Activated CD4-positive, alpha-beta T cell treated with anti-CD3 and anti-CD28 coated beads, Interleukin-2, amount 10 ng/mL, durations not matched to agents 24 days and 14 days (primary cell): ENCODE measurements at regions not wholly inside any gene's neighbourhood (a gene's known extent, or its start where the extent isn't known, plus 50 kb on each side); places are given as distances from the start of the nearest gene placed in this dataset.
A peak's percentile ranks its signal among the peaks of the same experiment; 100 is the strongest.
"Not testable (repeated sequence)": the region's sequence is repeated elsewhere in the genome, so short reads cannot be mapped to it uniquely, and the experiment has no call there.

Source experiments
- DNase-seq: peaks from one replicate; pipeline ENCODE4 v3.0.0; 2022
- H3K27ac Mint-ChIP-seq: one replicate; pipeline ENCODE4 v1.8.0; 2022; ENCODE audit warnings: mild to moderate bottlenecking, mixed read lengths
- H3K27me3 Mint-ChIP-seq: one replicate; pipeline ENCODE4 v1.8.0; 2022; ENCODE audit warnings: mixed read lengths
- H3K36me3 Mint-ChIP-seq: one replicate; pipeline ENCODE4 v1.8.0; 2022; ENCODE audit warnings: low read depth, mild to moderate bottlenecking, mixed read lengths
- H3K4me1 Mint-ChIP-seq: one replicate; pipeline ENCODE4 v1.8.0; 2021; ENCODE audit warnings: mixed read lengths
- H3K4me3 Mint-ChIP-seq: one replicate; pipeline ENCODE4 v1.8.0; 2022; ENCODE audit warnings: mild to moderate bottlenecking, moderate library complexity, mixed read lengths
- H3K9me3 Mint-ChIP-seq: one replicate; pipeline ENCODE4 v1.8.0; 2021; ENCODE audit warnings: mixed read lengths
- intact Hi-C: fragments of 100-400 bp; cut with micrococcal nuclease; formaldehyde crosslinking; loops from one replicate; pipeline ENCODE4 v1.15.1; 2023

DNA sequence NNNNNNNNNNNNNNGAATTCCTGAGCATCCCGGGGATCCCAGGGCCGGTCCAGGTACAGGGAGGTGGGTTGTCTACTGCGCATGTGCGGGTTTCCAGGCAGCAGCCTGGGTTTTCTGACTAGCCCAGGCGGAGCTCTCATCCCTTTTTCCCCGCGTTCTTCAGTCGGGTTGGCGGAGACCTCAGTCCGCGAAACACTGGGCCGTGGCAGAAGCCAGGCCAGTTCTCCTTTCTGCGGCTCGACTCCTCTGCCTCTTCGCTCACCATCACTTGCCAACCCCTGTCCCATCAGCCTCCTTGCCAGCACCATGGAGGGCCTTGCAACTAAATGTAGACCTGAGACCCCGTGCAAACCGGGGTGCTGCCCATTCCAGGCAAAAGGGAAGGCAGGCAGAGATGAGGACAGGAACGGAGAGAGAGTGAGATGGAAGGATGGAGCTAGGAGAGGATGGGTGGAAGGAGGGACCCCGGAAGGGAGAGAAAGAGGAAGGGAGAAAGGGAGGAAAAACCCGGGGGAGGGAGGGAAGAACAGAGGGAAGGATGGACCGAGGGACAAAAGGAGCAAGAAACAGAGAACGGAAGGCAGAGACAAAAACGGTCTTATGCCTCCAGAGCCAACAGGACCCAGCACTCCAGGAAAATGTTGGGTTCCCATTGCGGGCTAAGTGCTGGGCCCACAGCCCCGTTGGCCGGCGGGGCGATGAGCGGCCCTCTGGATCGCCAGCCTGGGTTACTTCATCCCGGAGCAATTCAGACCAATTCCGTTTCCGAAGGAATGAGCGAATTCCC, 445.4 kb upstream of the DEFB115 start:
- peak; percentile 69 for DNase-seq
- Mint-ChIP-seq H3K36me3 (peaks cover 9% of the 10 kb centered on the region), H3K27me3 (peaks cover 7% of the 10 kb centered on the region), H3K4me1 (no peaks in the 10 kb centered on the region), H3K27ac (no peak overlapping the region), H3K9me3 (peaks cover 13% of the 10 kb centered on the region), H3K4me3 (no peak overlapping the region)
- intact Hi-C loops = no loop called here

DNA sequence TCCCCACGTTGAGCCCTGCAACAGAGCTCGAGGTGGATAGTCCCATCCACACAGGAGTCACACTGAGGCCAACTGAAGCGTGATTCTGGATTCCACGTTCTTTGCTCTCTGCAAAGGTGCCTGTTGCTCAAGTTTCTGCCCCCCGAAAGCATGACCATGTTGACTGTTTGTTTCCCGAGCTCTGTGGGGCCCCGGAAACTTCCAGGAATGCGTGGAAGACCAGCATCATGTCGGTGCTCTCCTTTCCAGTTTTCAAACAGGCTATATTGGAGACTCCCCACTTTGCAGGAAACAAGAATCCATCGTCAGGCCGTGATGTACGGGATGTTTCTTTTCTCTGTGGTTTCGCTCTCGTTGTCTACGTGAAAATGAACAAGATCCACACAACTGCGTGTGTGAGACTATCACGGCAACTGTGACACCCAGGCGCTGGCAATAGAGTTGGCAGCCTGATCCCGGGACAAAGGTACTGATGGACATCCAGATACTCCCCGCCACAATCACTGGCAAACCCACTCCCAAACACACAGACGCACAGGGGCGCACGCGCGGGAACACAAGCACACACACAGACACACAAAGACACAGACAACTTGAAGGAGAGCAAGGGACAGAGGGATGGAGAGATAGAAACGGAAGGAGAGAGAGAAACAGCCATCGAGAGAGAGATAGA, 444.6 kb upstream of the DEFB115 start:
- Mint-ChIP-seq H3K4me3 (no peak overlapping the region), H3K9me3 (peaks cover 13% of the 10 kb centered on the region), H3K27me3 (peaks cover 7% of the 10 kb centered on the region), H3K4me1 (no peaks in the 10 kb centered on the region), H3K27ac (no peak overlapping the region), H3K36me3 (peaks cover 9% of the 10 kb centered on the region)
- intact Hi-C loops = no loop called here
- no peak for DNase-seq

DNA sequence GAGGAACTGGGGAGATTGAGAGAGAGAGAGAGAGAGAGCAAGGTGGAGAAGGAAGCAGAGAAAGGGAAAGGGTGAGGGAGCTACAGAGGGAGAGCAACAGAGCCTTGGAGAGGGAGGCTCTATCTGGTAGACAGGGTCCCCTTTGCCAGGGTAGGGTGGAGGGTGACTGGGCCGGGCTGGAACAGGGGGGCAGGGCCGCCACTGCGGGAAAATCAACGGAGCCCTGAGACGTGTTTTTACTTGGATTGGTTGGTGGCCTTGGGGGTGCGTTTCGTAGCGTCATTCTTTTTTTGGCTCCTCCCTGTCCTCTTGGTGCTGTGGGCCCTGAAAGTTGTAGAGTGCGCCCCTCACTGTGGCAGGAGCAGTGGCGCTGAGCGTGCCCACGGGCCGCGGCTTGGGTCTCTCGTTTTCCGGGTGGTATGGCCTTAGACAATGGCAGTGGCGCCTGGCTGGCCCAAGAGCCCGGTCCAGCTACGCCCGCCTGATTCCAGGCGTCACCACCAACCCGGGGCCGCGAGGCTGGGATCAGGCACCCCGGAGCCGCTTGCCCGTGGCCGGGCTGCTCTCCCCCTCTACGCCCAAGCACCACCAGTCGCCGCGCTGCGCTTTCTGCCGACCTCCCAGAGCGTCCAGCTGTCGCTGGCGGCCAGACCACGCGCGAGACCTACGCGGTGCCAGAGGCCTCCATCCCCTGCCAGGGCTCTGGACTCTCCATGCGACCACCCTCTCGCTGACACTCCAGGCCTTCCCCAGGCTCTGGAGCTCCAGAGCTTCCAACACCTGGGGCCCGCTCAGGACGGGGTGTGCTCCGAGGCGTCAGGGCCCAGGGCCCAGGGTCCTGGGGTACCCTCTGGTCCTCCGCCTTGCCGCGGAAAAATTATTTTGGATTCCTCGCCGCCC, 443.8 kb upstream of the DEFB115 start:
- intact Hi-C loops, H3K27me3 Mint-ChIP-seq, H3K4me1 Mint-ChIP-seq, H3K36me3 Mint-ChIP-seq, H3K4me3 Mint-ChIP-seq, H3K27ac Mint-ChIP-seq, DNase-seq: not testable (repeated sequence)
- H3K9me3 Mint-ChIP-seq = peaks cover 13% of the 10 kb centered on the region

DNA sequence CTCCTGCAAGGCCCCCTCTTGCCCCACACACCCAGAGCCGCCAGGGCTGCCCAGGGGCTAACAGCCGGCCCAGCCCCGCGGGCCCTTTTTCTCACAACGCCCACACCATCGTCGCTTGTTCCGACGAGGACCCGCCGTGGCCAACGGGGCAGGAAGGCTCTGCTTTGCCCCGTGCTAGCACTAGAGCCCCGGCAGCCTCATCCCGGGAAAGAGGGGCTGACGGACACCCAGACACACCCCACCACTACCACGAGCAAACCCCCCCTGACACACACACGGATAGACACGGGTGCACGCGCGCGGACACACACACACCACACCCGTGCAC, 443.2 kb upstream of the DEFB115 start:
- H3K36me3 Mint-ChIP-seq, H3K27ac Mint-ChIP-seq, H3K4me1 Mint-ChIP-seq, H3K27me3 Mint-ChIP-seq, H3K4me3 Mint-ChIP-seq, DNase-seq, intact Hi-C loops: not testable (repeated sequence)
- H3K9me3 Mint-ChIP-seq = peaks cover 13% of the 10 kb centered on the region

DNA sequence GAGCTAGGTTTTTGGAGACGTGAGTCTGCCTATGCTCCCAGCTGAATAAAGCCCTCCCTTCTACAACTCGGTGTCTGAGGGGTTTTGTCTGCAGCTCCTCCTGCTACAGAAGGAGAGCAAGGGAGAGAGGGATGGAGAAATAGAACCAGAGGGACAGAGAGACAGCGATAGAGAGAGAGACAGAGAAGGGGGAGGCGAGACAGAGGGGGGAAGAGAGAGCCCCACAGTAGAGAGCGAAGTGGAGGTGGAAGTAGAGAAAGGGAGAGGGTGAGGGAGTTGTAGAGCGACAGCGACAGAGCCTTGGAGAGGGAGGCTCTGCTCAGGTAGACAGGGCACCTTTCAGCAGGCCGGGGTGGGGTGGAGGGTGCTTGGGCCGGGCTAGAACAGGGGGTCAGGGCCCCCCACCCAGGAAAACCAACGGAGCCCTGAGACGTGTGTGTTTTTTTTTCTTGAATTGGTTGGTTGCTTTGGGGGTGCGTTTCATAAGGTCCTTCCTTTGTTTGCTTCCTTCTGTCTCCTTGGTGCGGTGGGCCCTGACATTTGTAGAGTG, 442.4 kb upstream of the DEFB115 start:
- H3K4me3 Mint-ChIP-seq, H3K27ac Mint-ChIP-seq, H3K27me3 Mint-ChIP-seq, H3K4me1 Mint-ChIP-seq, DNase-seq, H3K36me3 Mint-ChIP-seq, intact Hi-C loops: not testable (repeated sequence)
- peaks cover 13% of the 10 kb centered on the region for H3K9me3 Mint-ChIP-seq

DNA sequence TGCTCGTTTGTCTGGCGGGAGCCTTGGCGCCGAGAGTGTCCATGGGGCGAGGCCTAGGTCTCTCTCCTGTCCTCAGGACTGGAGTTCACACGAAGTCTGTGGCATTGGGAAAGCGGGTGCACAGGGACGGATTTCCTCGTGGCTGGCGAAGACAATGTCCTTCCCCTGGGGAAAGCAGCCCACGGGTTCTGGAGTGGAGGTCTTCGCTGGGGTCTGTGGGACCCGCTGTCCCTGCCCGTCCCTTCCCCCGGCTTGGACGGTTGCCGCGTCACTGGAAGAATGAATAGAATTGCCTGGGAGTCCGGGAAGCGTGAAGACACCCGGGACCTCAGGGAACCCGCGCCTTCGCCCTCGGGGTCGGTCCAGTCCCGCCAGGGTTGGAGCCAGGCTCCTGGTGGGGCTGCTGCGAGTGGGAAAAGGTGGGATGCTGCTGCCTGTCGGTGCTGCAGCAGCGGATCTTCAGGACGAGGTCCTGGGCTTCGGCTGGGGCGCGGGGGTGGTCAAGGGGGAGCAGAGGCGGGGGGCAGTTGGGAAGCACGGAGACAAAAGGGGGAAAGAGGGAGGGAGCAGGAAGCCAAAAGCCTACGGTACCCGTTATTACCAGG, 441.8 kb upstream of the DEFB115 start:
- intact Hi-C loops = no loop called here
- peaks cover 7% of the 10 kb centered on the region for H3K27me3 Mint-ChIP-seq
- H3K9me3 Mint-ChIP-seq = peaks cover 13% of the 10 kb centered on the region
- peaks cover 9% of the 10 kb centered on the region for H3K36me3 Mint-ChIP-seq
- H3K4me1 Mint-ChIP-seq = no peaks in the 10 kb centered on the region
- no peak overlapping the region for H3K4me3 Mint-ChIP-seq
- DNase-seq = no peak
- H3K27ac Mint-ChIP-seq = no peak overlapping the region

DNA sequence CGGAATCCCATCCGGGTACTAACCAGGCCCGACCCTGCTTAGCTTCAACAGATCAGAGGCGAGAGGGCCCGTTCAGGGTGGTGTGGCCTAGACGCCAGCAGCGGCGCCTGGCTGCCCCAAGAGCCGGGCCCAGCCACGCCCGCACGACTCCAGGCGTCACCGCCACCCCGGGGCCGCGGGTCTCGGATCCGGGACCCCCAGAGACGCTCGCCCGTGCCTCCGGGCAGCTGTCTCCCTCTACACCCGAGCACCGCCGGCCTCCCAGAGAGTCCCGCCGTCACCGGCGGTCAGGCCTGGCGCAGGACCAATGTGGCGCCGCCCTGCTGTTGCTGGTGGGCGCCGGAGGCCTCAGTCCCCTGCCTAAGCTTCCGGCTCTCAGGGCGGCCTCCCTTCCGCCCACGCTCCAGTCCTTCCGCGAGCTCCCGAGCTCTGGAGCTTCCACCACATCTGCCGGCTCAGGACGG, 441.2 kb upstream of the DEFB115 start:
- DNase-seq = no peak
- Mint-ChIP-seq H3K4me3 (no peak overlapping the region), H3K36me3 (peaks cover 9% of the 10 kb centered on the region), H3K27ac (no peak overlapping the region), H3K9me3 (peaks cover 13% of the 10 kb centered on the region), H3K4me1 (no peaks in the 10 kb centered on the region), H3K27me3 (peaks cover 7% of the 10 kb centered on the region)
- intact Hi-C loops = no loop called here

DNA sequence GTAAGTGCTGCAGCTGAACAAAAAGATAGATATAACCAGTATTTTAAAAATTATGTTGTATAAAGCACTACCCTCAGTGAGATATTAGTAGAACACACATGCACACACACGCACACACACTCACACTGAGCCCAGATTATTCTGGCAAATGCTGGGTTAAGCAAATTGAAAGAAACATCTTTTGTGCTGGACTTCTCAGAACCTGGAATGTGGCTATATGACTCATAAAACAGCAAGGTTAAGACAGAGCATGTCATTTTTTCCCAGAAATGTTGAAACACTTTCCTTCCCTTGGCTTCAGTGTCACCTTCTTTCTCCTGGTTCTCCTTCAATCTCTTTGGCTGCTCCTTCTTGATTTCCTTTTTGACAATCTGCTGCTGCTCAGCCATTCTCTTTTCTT, 435.8 kb upstream of the DEFB115 start:
- H3K4me1 Mint-ChIP-seq, DNase-seq, H3K27ac Mint-ChIP-seq, intact Hi-C loops, H3K27me3 Mint-ChIP-seq, H3K9me3 Mint-ChIP-seq, H3K36me3 Mint-ChIP-seq, H3K4me3 Mint-ChIP-seq: not testable (repeated sequence)

DNA sequence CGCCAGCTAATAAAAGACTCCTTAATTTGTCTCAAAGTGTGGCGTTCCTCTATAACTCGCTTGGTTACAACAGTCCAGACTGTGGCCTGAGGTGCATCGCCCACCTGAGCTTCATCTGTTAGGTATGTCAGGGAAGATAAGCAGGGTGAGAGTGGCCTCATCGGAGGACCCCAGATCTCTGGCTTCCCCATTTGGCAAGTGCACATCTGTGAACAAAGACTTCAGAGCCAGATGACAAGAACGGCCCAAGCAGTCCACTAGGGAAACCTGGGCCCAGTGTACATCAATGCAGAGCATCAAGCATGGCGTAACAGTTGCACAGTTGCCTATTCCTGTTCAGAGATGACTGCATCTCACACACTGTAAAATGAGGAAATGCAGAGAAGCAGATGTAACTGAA, 432.8 kb upstream of the DEFB115 start:
- H3K4me1 Mint-ChIP-seq, H3K27me3 Mint-ChIP-seq, H3K36me3 Mint-ChIP-seq, H3K4me3 Mint-ChIP-seq, intact Hi-C loops, DNase-seq, H3K27ac Mint-ChIP-seq: not testable (repeated sequence)
- H3K9me3 Mint-ChIP-seq = peaks cover 18% of the 10 kb centered on the region

DNA sequence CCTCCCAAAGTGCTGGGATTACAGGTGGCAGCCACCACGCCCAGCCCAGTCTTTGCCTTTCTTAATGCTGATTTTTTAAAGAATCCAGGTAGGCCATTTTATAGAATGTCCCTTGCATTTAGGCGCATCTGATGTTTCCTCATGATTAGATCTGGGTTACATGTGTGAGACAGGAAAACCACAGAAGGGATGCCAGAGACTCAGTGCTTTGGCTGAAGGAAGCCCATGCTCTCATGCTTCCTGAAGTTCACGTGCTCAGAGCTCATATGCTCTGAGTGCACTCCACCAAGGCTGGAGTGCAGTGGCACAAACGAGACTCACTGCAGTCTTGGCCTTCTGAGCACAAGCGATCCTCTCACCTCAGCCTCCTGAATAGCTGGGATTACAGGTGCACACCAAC, 411.5 kb upstream of the DEFB115 start:
- H3K27me3 Mint-ChIP-seq, H3K4me1 Mint-ChIP-seq, H3K36me3 Mint-ChIP-seq, DNase-seq, H3K4me3 Mint-ChIP-seq, H3K27ac Mint-ChIP-seq, H3K9me3 Mint-ChIP-seq, intact Hi-C loops: not testable (repeated sequence)

DNA sequence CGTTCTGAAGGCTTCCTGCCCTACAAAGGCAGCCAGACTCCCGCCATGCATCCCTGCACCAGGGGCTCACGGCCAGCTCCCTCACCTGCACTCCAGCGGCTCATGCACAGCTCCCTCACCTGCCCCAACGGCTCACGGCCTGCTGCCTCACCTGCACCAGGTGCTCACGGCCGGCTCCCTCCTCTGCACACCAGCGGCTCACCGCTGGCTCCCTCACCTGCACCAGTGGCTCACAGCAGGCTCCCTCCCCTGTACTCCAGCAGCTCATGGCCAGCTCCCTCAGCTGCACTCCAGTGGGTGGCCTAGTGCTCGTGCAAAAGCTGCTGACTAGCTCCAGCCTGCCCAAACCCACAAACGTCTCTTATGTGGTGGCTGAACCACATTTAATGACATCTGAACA, 389.2 kb upstream of the DEFB115 start:
- H3K9me3 Mint-ChIP-seq = peaks cover 28% of the 10 kb centered on the region
- H3K27me3 Mint-ChIP-seq, DNase-seq, intact Hi-C loops, H3K27ac Mint-ChIP-seq, H3K36me3 Mint-ChIP-seq, H3K4me3 Mint-ChIP-seq, H3K4me1 Mint-ChIP-seq: not testable (repeated sequence)

DNA sequence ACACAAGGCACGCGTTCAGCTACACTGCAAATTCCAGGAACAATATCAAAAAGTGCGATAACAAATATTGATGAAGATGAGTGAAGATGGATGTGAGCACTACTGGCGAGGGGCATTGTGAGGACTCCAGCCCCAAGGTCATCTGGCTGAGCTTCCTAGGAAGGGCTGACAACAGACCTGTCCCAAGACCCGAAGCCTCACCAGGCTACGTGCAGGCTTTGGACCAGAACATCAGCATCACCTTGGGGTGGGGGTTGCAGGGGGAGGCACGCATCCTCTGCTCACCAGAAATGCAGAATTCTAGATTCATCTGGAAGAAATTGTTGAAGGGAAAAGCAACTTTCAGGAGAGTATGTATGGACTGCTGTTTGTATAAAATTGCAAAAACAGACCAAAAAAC, 386.3 kb upstream of the DEFB115 start:
- H3K27ac Mint-ChIP-seq, DNase-seq, H3K4me3 Mint-ChIP-seq, H3K36me3 Mint-ChIP-seq, intact Hi-C loops, H3K4me1 Mint-ChIP-seq, H3K27me3 Mint-ChIP-seq: not testable (repeated sequence)
- H3K9me3 Mint-ChIP-seq = peaks cover 31% of the 10 kb centered on the region

DNA sequence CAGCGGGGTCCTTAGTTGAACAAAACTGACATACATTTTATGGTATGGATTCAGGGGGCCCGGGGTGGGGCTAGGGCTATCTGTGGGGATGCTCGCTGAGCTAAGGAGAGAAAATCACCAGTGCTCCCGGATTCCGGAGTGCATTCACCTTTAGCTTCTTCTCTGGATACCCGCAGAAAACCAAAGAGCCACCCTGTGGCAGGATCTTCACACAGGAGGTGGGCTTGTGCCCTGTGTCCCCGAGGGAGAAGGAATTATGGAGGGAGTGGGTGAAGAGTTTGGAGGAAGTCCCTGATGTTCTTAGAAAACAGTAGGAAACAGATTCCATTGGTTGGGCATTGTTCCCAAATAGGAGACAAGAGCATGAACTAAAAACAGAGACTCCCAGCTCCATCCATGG, 385.2 kb upstream of the DEFB115 start:
- H3K27me3 Mint-ChIP-seq, H3K27ac Mint-ChIP-seq, H3K36me3 Mint-ChIP-seq, H3K4me1 Mint-ChIP-seq, H3K4me3 Mint-ChIP-seq, intact Hi-C loops, DNase-seq: not testable (repeated sequence)
- peaks cover 35% of the 10 kb centered on the region for H3K9me3 Mint-ChIP-seq
